NCI-H748 (cell line): ENCODE measurements at regions not wholly inside any gene's neighbourhood (a gene's known extent, or its start where the extent isn't known, plus 50 kb on each side); places are given as distances from the start of the nearest gene placed in this dataset.
"Not testable (repeated sequence)": the region's sequence is repeated elsewhere in the genome, so short reads cannot be mapped to it uniquely, and the experiment has no call there.

Experiments
- DNase-seq: peaks from one replicate; lab custom pipeline; 2025; ENCODE audit not compliant: unreplicated experiment; lab: John Stamatoyannopoulos, UW

GRCh38 chr17:5943982-5944381 is 126.2 kb upstream of the WSCD1 start:
- DNase-seq: peak; percentile 97

- DNase-seq: no peak
Measured at GRCh38 chr17:5947701-5948180, 122.4 kb upstream of the WSCD1 start.

DNA sequence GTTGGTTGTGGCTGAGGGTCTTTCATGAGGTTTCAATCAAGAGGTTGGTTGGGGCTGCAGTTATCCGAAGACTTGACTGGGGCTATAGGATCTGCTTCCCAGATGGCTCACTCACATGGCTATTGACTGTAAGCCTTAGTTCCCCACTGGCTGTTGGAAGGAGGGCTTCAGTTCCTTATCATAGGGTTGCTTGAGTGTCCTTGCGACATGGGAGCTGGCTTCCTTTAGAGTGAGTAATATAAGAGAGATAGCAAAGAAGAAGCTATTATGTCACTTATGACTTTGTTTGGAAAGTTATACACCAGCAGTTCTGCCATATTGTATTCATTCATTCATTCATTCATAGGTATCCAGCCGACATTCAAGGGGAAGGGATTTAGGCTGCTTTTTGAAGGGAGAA is 121.4 kb upstream of the WSCD1 start:
- DNase-seq: no peak

DNA sequence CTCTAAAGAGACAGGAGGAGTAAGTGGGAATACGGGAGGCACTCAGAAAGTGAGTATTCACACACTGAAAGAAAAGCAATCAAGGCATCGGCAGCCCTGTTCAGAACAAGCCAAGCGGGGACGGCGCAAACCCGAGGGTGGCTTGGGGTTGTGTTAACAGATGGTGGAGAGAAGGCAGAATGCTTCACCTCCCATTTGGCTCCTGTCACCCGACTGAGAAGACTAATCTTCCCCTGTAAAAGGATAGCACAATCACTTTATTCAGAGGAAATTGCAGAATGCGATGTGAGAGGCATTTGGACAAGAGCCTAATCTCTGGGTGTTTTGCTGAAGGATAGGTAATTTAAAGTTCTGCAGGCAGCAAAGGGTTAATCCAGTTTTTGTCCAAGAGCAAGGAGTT is 119.3 kb upstream of the WSCD1 start:
- DNase-seq: no peak

GRCh38 chr17:5951912-5952311 is 118.3 kb upstream of the WSCD1 start:
- DNase-seq: no peak

DNA sequence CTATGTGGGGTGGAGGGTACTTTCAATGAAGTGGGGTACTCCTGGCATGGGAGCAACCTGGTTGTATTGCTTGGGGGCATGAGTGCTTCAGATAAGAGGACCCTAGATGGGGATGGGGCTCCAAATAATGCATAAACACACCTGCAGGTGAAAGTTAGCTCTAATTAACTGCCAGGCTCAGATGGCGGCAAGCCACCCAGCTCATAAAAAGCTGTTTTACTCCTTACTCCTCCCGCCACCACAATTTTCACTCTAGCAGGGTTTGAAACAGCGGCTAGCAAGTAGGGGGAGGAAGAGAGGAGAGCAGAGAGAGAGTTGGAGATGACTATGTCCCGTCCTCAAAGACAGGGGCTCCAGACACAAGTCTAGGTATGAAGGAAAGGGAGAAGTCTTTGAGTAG is 117.7 kb upstream of the WSCD1 start:
- peak; percentile 44 for DNase-seq

DNA sequence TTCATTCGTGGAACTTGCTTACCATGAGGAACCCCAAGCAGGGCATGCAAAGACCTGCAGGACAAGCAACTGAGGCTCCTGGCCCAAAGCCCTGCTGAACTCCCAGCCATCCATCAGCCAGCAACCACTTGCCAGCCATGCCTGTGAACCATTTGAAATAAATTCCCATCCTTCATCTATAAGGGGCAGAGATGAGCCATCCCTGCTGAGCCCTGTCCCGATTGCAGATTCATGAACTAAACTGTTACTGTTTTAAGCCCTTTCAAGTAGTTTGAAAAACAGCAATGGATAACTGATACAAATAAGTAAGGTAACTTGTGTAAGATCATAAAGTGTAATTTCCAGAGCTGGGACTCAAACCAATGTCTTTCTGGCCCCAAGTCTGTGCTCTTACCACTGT is 114.4 kb upstream of the WSCD1 start:
- no peak for DNase-seq

DNA sequence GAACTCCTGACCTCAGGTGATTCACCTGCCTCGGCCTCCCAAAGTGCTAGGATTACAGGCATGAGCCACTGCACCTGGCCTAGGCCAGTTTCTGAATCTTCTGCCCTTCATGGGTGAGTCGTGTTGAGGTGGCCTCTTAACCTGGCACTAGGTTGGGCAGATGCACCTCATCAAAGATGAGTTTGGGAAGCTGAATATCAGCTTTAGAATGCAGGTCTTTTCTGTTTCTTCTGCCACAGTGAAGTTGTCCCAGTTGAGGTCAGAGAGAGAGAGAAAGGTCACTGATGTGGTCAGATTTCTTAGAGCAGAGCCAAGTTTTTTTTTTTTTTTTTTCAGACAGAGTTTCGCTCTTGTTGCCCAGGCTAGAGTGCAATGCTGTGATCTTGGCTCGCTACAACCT is 111.3 kb upstream of the WSCD1 start:
- no peak for DNase-seq

DNA sequence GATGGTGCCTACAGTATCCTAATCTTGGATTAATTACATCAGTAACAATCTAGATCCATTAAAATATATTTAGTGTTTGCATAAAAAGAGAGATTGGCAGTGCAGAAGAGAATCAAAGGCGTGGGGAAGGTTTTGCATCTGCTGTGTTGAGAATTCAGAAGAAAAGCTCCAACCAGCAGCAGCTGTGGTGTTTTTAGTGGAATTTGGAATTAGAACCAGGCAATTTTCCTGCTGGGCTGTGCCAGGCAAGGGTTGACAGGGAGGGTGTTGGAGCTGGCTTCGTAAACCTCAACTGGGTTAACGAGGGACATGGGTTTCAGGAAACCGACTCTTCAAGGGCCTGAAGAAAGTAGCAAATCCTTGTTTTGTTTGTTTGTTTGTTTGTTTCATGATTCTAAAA is 107.8 kb upstream of the WSCD1 start:
- no peak for DNase-seq

GRCh38 chr17:5971969-5972368 is 98.2 kb upstream of the WSCD1 start:
- peak; percentile 99 for DNase-seq

GRCh38 chr17:5973410-5973809 is 96.8 kb upstream of the WSCD1 start:
- DNase-seq: no peak

- peak; percentile 16 for DNase-seq
Measured at GRCh38 chr17:5975661-5976060, 94.5 kb upstream of the WSCD1 start.

GRCh38 chr17:5976251-5976650 is 93.9 kb upstream of the WSCD1 start:
- DNase-seq: peak; percentile 23

- no peak for DNase-seq
Measured at GRCh38 chr17:5978496-5978895, 91.7 kb upstream of the WSCD1 start.

DNA sequence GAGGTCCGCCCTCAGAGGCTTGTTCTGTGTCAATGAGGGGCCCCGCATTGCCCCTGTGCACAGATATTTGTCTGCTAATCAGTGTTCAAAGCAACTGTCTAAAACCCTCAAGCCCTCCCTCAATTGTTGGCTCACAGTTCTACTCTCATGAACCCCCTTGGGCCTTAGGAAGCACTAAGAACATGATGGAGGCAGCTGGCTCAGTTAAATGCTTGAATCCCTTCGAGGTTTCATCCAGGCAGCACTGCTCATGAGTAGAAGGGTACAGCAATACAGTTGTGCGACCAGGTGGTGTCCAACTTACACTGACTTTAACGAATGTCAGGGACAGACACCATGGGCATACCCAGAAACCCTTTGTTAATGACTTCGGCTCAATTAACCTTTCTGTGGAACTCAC is 89.2 kb upstream of the WSCD1 start:
- DNase-seq: no peak

DNA sequence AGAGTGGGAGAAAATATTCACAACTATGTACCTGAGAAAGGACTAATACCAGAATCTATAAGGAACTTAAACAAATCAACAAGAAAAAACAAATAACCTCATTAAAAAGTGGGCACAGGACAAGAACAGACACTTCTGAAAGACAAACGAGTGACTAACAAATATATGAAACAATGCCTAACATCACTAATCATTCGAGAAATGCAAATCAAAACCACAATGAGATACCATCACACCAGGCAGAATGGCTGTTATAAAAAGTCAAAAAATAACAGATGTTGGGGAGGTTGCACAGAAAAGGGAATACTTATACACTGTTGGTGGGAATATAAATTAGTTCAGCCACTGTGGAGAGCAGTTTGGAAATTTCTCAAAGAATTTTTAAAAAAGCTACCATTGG is 83.5 kb upstream of the WSCD1 start:
- DNase-seq: no peak

DNA sequence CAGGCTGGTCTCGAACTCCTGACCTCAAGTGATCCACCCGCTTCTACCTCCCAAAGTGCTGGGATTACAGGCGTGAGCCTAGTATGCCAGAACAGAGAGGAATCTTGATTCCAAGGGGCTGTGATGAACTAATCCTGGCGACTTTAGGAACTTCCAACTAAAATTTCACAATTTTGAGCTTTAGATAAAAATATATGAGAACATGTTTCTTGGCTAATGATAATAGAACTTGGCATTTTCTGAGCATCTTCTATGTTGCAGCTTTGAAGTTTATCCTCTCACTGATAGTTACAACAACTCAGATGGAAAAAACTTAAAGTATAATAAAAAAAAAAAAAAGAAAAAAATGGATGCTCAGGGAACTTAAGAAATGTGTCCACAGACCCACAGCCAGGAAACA is 69.8 kb upstream of the WSCD1 start:
- no peak for DNase-seq

GRCh38 chr17:6003221-6003620 is 67.0 kb upstream of the WSCD1 start:
- not testable (repeated sequence) for DNase-seq

DNA sequence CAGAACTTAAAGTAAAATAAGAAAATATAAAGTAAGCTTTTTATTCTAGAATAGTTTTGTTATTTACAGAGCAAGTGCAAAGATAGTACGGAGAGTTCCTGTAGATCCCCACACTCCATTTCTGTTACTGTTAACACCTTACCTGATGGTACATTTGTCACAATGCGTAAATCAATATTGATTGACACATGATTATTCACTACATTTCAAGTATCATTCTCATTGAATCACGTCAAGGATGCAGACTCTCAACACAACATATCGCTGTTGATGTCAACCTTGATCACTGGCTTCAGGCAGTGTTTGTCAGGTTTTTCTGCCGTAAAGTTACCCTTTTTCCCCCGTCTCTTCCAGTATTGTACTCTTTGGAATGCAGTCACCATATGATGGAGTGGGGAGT is 64.2 kb upstream of the WSCD1 start:
- DNase-seq: no peak

DNA sequence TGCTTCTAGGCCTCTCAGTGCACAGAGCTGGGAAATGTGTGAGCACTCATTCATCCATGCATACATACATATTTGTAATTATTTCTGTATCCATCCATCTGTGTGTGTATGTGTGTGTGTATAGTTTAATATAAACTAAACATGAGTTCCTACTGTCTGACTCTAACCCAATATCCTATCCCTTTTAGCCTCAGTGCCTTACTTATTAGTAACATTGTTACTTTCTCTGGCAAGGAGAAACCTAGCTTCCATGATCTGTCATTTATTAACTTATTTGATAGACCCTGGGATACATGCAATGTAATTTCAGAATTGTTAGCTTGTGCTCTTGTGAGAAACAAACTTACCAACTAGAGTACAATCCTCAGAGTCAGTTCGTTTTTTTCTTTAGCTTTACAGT is 59.0 kb upstream of the WSCD1 start:
- no peak for DNase-seq

GRCh38 chr17:6018788-6019187 is 51.4 kb upstream of the WSCD1 start:
- DNase-seq: no peak

DNA sequence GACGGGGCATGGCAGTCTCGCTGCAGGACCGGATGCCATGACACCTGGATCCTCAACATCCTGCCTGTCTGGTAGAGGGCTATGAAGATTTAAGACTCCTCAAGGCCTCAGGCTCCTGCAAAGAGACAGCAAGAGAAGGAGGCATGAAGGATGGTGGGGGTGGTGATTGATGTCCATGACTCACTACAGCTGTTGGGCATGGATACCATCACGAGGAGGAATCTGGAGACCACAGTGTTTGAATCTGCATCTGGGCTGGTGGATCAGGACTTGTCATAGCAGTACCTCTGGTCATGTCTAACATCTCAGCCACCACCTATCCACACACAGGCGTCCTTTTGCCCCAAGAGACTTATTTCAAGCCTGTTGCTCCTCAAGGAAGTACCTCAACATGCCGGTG is 50.2 kb upstream of the WSCD1 start:
- no peak for DNase-seq

DNA sequence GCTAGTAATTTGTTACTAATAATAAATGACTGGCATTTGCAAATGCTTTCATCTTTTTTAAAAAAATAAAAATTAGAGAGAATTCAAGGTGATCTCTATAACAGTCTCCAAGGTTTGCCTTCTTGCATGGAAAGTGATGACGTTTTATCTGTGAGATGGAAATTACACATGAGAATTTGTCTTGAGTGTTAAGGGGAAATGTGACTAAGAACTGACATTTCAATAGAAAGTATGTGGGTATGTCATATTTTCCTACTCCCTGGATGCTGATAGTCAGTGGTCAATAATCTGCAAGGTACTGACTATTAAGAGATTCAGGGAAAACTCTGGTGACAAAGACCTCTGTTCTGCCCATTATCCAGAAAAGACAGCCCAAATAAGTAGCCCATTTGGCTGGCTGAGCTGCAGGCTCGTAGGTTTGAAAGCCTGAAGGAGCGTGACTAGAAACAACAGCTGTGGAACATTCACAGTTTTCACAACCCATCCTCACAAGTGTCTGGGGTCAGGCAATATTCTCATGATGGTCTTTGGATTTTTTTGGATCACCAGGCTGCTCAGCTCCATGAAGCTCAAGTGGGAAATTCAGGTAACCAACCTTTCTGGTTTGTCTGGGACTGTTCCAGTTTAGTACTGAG is 49.7 kb upstream of the WSCD1 start:
- no peak for DNase-seq
